IMR-90 (cell line): ENCODE measurements at regions not wholly inside any gene's neighbourhood (a gene's known extent, or its start where the extent isn't known, plus 50 kb on each side); places are given as distances from the start of the nearest gene placed in this dataset.

Experiments
- ATAC-seq: fragments of 200-7000 bp; cut with Tn5 transposase; 2 replicates; pipeline ENCODE4 v1.9.1; 2020; ENCODE audit warnings: low read depth, mild to moderate bottlenecking, moderate library complexity
- BruUV-seq: library from RNA; stranded (reverse); fragments of 400-500 nt; replicated peaks from 2 replicates; lab custom pipeline; 2021; lab: Mats Ljungman, UMichigan
- CTCF ChIA-PET: fragments of 300-600 bp; formaldehyde crosslinking; extraction: SDS; loops from one replicate; lab custom pipeline; 2021; ENCODE audit warnings: antibody characterized with exemption; lab: Yijun Ruan, JAX
- POLR2A ChIA-PET: fragments of 300-600 bp; sonication (Branson Sonifier 250); formaldehyde crosslinking; loops from one replicate; lab custom pipeline; 2022; ENCODE audit warnings: antibody characterized with exemption; ENCODE audit not compliant: unreplicated experiment; lab: Charles Lee
- DNase-seq: peaks from one replicate; pipeline ENCODE4 v3.0.0; 2013
- H2AFZ ChIP-seq: replicated peaks from 2 replicates; pipeline ENCODE3; 2013; ENCODE audit warnings: low read length, mild to moderate bottlenecking; ENCODE audit not compliant: poor library complexity
- H2AK5ac ChIP-seq: 2 replicates; pipeline ENCODE4 v1.6.1; 2013; ENCODE audit warnings: low read depth, low read length, inconsistent platforms
- H2AK9ac ChIP-seq: replicated peaks from 2 replicates; pipeline ENCODE3; 2013; ENCODE audit warnings: mild to moderate bottlenecking, low read depth, low read length, moderate library complexity; ENCODE audit not compliant: poor library complexity
- H2BK120ac ChIP-seq: 2 replicates; pipeline ENCODE4 v1.6.1; 2013; ENCODE audit warnings: low read depth, low read length, inconsistent platforms
- H2BK15ac ChIP-seq: 3 replicates; pipeline ENCODE4 v1.6.1; 2013; ENCODE audit warnings: low read depth, low read length, inconsistent platforms
- H2BK20ac ChIP-seq: 2 replicates; pipeline ENCODE4 v1.6.1; 2013; ENCODE audit warnings: low read depth, mild to moderate bottlenecking, inconsistent platforms, low read length, moderate library complexity
- H2BK5ac ChIP-seq: 2 replicates; pipeline ENCODE4 v1.6.1; 2013; ENCODE audit warnings: mild to moderate bottlenecking, low read depth, low read length, inconsistent platforms; ENCODE audit not compliant: poor library complexity, severe bottlenecking
- H3K14ac ChIP-seq: replicated peaks from 2 replicates; pipeline ENCODE4 v1.6.1; 2013; ENCODE audit warnings: low read depth, low read length, inconsistent platforms
- H3K18ac ChIP-seq: 2 replicates; pipeline ENCODE4 v1.6.1; 2013; ENCODE audit warnings: low read depth, low read length, control low read depth
- H3K23ac ChIP-seq: 2 replicates; pipeline ENCODE4 v1.6.1; 2013; ENCODE audit warnings: low read depth, low read length, inconsistent platforms
- H3K27ac ChIP-seq: 2 replicates; pipeline ENCODE4 v1.5.1; 2013; ENCODE audit warnings: mild to moderate bottlenecking, control low read depth, low read length; ENCODE audit not compliant: insufficient read depth
- H3K27me3 ChIP-seq: 2 replicates; pipeline ENCODE4 v1.6.1; 2013; ENCODE audit warnings: low read length; ENCODE audit not compliant: control insufficient read depth, insufficient read depth
- H3K36me3 ChIP-seq: 2 replicates; pipeline ENCODE4 v1.6.1; 2013; ENCODE audit warnings: low read length, mixed read lengths; ENCODE audit not compliant: control insufficient read depth, insufficient read depth
- H3K4ac ChIP-seq: 2 replicates; pipeline ENCODE4 v1.6.1; 2013; ENCODE audit warnings: low read depth, low read length, inconsistent platforms
- H3K4me1 ChIP-seq: 2 replicates; pipeline ENCODE4 v1.6.1; 2013; ENCODE audit warnings: low read length, mixed read lengths; ENCODE audit not compliant: control insufficient read depth, insufficient read depth
- H3K4me2 ChIP-seq: 2 replicates; pipeline ENCODE4 v1.6.1; 2013; ENCODE audit warnings: low read depth, mild to moderate bottlenecking, control low read depth, low read length, moderate library complexity
- H3K4me3 ChIP-seq: 2 replicates; pipeline ENCODE4 v1.5.1; 2013; ENCODE audit warnings: low read depth, mild to moderate bottlenecking, control low read depth, low read length, moderate library complexity; ENCODE audit not compliant: insufficient read depth
- H3K56ac ChIP-seq: 2 replicates; pipeline ENCODE4 v1.6.1; 2013; ENCODE audit warnings: low read length, inconsistent platforms; ENCODE audit not compliant: insufficient read depth; ENCODE audit errors: extremely low read depth
- H3K79me1 ChIP-seq, 2 experiments: 2 replicates each; pipeline ENCODE4 v1.6.1; 2013; ENCODE audit warnings: low read length in 2 of 2, inconsistent platforms in 1 of 2, low read depth in 1 of 2
- H3K9ac ChIP-seq: 2 replicates; pipeline ENCODE4 v1.6.1; 2013; ENCODE audit warnings: low read depth, low read length, control low read depth
- H3K9me1 ChIP-seq: 2 replicates; pipeline ENCODE4 v1.6.1; 2013; ENCODE audit warnings: low read length, inconsistent platforms; ENCODE audit not compliant: insufficient read depth
- H3K9me3 ChIP-seq: 2 replicates; pipeline ENCODE4 v1.6.1; 2013; ENCODE audit warnings: low read length; ENCODE audit not compliant: control insufficient read depth, insufficient read depth
- H4K20me1 ChIP-seq: 2 replicates; pipeline ENCODE4 v1.6.1; 2013; ENCODE audit warnings: low read length, inconsistent platforms; ENCODE audit not compliant: insufficient read depth
- H4K5ac ChIP-seq: 2 replicates; pipeline ENCODE4 v1.6.1; 2013; ENCODE audit warnings: mild to moderate bottlenecking, low read depth, low read length, control low read depth
- H4K8ac ChIP-seq, 2 experiments: 2 replicates each; pipeline ENCODE4 v1.6.1; 2013; ENCODE audit warnings: low read depth in 2 of 2, low read length in 2 of 2, control low read depth in 1 of 2, inconsistent platforms in 1 of 2
- H4K91ac ChIP-seq: 2 replicates; pipeline ENCODE4 v1.6.1; 2013; ENCODE audit warnings: low read depth, low read length, inconsistent platforms; ENCODE audit not compliant: insufficient read depth
- CTCF ChIP-seq: conservative IDR thresholded peaks from 2 replicates; pipeline ENCODE4 v1.5.1; 2012; ENCODE audit warnings: mild to moderate bottlenecking, low read depth, low read length, improper control_type of control experiment
- MAFK ChIP-seq: IDR thresholded peaks from 2 replicates; pipeline ENCODE4 v1.6.1; 2012; ENCODE audit warnings: low read depth, low read length, improper control_type of control experiment
- WGBS, 2 experiments: methylation state at CpG; one replicate each; pipeline versions ENCODE4 v1.1.5 to v1.1.7; 2013; ENCODE audit warnings: missing lambda C conversion rate in 2 of 2; ENCODE audit not compliant: insufficient read length in 1 of 2; ENCODE audit errors: extremely low coverage in 2 of 2; 5-methylcytosine and 5-hydroxymethylcytosine counted together
- dilution Hi-C: fragments of 300-500 bp; cut with HindIII; formaldehyde crosslinking; loops from one replicate; pipeline ENCODE4 v1.14.3; 2018; ENCODE audit warnings: low sequenced_read_pairs; ENCODE audit not compliant: unreplicated experiment
- in situ Hi-C: fragments of 300-500 bp; cut with MboI; formaldehyde crosslinking; loops from 3 replicates; pipeline ENCODE4 v1.14.3; 2019; ENCODE audit warnings: low sequenced_read_pairs, inconsistent platforms, mixed read lengths
- intact Hi-C: fragments of 100-400 bp; cut with micrococcal nuclease; formaldehyde crosslinking; loops from 2 replicates; pipeline ENCODE4 v1.10.0; 2022

- no peak overlapping the region for H3K27ac ChIP-seq
- H3K36me3 ChIP-seq = no peaks in the 10 kb centered on the region
- no peak overlapping the region for H3K4me3 ChIP-seq
- H3K9ac ChIP-seq = no peak overlapping the region
- no peaks in the 10 kb centered on the region for H3K9me3 ChIP-seq
- H3K27me3 ChIP-seq = peaks cover 8% of the 10 kb centered on the region
- no peak overlapping the region for H2BK5ac ChIP-seq
- no peak overlapping the region for H3K4ac ChIP-seq
- POLR2A ChIA-PET = no interaction called here
- DNase-seq (no peak), ATAC-seq (no peak)
- dilution Hi-C loops (no loop called here), in situ Hi-C loops (no loop called here), intact Hi-C loops (no loop called here)
- CTCF ChIA-PET = no interaction called here
- no peak for TF ChIP-seq MAFK
- no peak for TF ChIP-seq CTCF
- no peak overlapping the region for H2AFZ ChIP-seq
- H4K20me1 ChIP-seq = no peaks in the 10 kb centered on the region
- no peak overlapping the region for H3K18ac ChIP-seq
- H3K9me1 ChIP-seq = no peaks in the 10 kb centered on the region
- no peaks in the 10 kb centered on the region for H3K79me1 ChIP-seq
- H4K5ac ChIP-seq = no peak overlapping the region
- H2AK5ac ChIP-seq = no peak overlapping the region
- no peak overlapping the region for H2BK15ac ChIP-seq
- no peak overlapping the region for H3K23ac ChIP-seq
- no CpG with 5 or more reads among the region's 7 CpGs for WGBS, 2 experiments
- H2BK120ac ChIP-seq = no peak overlapping the region
- no peak overlapping the region for H3K56ac ChIP-seq
- H2AK9ac ChIP-seq = no peak overlapping the region
- no peak overlapping the region for H4K8ac ChIP-seq
- no peak overlapping the region for H3K4me2 ChIP-seq
- no peak overlapping the region for H3K14ac ChIP-seq
- H4K91ac ChIP-seq = no peak overlapping the region
- BruUV-seq = no TSS peak
- no peaks in the 10 kb centered on the region for H3K4me1 ChIP-seq
- no peak overlapping the region for H2BK20ac ChIP-seq
These were observed 295.4 kb downstream of the RRAGC start for GRCh38 chr1:38563942-38564735.
